GM10266 (cell line): ENCODE measurements at regions not wholly inside any gene's neighbourhood (a gene's known extent, or its start where the extent isn't known, plus 50 kb on each side); places are given as distances from the start of the nearest gene placed in this dataset.

ENCODE experiments used
- DNase-seq: peaks from one replicate; pipeline ENCODE4 v3.0.0; 2012; ENCODE audit errors: extremely low spot score
- CTCF ChIP-seq: IDR thresholded peaks from 2 replicates; pipeline ENCODE4 v1.5.1; 2012; ENCODE audit warnings: mild to moderate bottlenecking, low read depth; ENCODE audit not compliant: control insufficient read depth, insufficient read depth; ENCODE audit errors: missing control alignments

GRCh38 chr4:96166806-96167205 lies 326.9 kb downstream of the PDHA2 start:
- DNase-seq = no peak
- no peak for TF ChIP-seq CTCF

GRCh38 chr4:96170198-96170597 lies 330.3 kb downstream of the PDHA2 start:
- TF ChIP-seq CTCF = peak; percentile 5
- no peak for DNase-seq

- DNase-seq = no peak
- TF ChIP-seq CTCF = no peak
These were observed 333.9 kb downstream of the PDHA2 start for GRCh38 chr4:96173756-96174155.

- DNase-seq = no peak
- no peak for TF ChIP-seq CTCF
These were observed 336.0 kb downstream of the PDHA2 start for GRCh38 chr4:96175871-96176270.

GRCh38 chr4:96183611-96184010 lies 343.7 kb downstream of the PDHA2 start:
- no peak for DNase-seq

GRCh38 chr4:96186593-96186992 lies 346.7 kb downstream of the PDHA2 start:
- TF ChIP-seq CTCF = no peak
- no peak for DNase-seq

More at GRCh38 chr4:96183611-96184010, 343.7 kb downstream of the PDHA2 start:
- no peak for TF ChIP-seq CTCF

GRCh38 chr4:96189761-96190160 lies 349.9 kb downstream of the PDHA2 start:
- DNase-seq = no peak
- TF ChIP-seq CTCF = no peak
